ENCODE measurements at regions not wholly inside any gene's neighbourhood (a gene's known extent, or its start where the extent isn't known, plus 50 kb on each side); places are given as distances from the start of the nearest gene placed in this dataset.

GRCh38 chr10:20991526-20991925, 94.4 kb upstream of the NEBL start:
- 43 to 100% (median 90%) methylated on average over 1 of the region's 1 CpG; no CpG with 5 or more reads in 2 of the 10 experiments for WGBS, 10 experiments
- peaks cover 34 to 36% of the 10 kb centered on the region in 2 donors for H3K4me1 ChIP-seq (replicated peaks in 1 of 2)
- in situ Hi-C loops (cut with MboI; ENCODE audit: low pct_unique_long_range_greater_than_20kb in 2 of 9, low sequenced_read_pairs in 9 of 9, unreplicated experiment in 9 of 9), result no loop called here
- no peak overlapping the region for H3K4me3 ChIP-seq
- ATAC-seq (replicated peaks in 6 of 8), result no peak
- H3K27ac ChIP-seq, result no peak overlapping the region

DNA sequence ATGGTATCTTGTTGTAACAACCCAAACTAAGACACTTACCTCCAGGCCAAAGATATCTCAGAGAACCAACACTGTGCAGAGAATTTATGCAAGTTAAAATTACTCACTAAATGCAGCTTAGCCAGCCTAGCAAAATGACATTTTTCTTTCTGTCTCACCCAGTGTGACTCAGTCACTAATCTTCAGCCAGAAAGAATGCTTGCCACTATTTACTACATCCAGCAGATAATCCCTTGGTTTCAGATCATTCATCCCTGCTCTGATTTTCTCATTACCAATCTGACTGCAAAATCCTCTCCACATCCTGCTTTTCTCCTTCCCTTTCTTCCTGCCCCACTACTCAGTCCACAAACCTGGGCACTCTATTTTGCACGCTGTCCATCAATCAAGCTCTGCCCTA, 93.5 kb upstream of the NEBL start:
- in situ Hi-C loops (cut with MboI; ENCODE audit: low pct_unique_long_range_greater_than_20kb in 2 of 9, low sequenced_read_pairs in 9 of 9, unreplicated experiment in 9 of 9), result no loop called here
- peak in 5 of 8 experiments; percentile 54 to 74 (median 69) for ATAC-seq (replicated peaks in 6 of 8)

DNA sequence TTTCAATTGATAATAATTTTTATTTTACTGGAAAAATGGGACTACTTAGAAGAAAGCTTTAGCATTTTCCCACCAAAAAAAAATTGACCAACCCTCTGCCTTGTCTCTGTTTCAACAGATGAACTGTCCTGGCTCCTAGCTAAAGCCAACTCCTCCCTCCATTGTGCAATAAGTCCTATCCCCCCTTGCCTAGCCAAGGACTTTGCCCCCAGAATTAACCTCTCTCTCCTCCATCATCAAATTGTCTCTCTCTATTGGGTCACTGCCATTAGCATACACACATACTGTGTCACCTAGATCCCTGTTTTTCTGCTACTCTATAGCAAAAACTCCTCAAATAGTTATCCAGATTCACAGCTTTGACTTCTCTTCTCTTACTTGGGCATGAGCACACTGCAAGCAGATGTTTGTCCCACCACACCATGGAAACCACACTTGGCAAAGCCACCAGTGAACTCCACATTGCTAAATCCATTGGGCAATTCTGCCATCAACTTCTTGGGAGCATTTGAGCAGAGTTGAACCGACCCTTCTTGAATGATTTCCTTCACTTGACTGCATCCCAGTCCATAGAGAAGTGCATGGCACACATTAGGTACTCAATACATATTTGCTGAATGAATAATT, 91.4 kb upstream of the NEBL start:
- H3K27ac ChIP-seq, result no peak overlapping the region
- 0 to 100% (median 86%) methylated on average over 1 of the region's 1 CpG; no CpG with 5 or more reads in 7 of the 10 experiments for WGBS, 10 experiments
- peaks cover 10 to 15% of the 10 kb centered on the region in 2 donors for H3K4me1 ChIP-seq (replicated peaks in 1 of 2)
- no peak overlapping the region for H3K4me3 ChIP-seq
- no peak for ATAC-seq (replicated peaks in 6 of 8)
- in situ Hi-C loops (cut with MboI; ENCODE audit: low pct_unique_long_range_greater_than_20kb in 2 of 9, low sequenced_read_pairs in 9 of 9, unreplicated experiment in 9 of 9), result no loop called here

More for the DNA sequence above, 93.5 kb upstream of the NEBL start:
- Histone ChIP-seq H3K4me3 (no peak overlapping the region), H3K4me1 (replicated peaks in 1 of 2) (peaks cover 25 to 32% of the 10 kb centered on the region in 2 donors), H3K27ac (peak overlapping the region in 1 of 2 donors; percentile 50)
- WGBS, 10 experiments, result 13 to 100% (median 86%) methylated on average over 1 of the region's 1 CpG; no CpG with 5 or more reads in 3 of the 10 experiments

- no peak for ATAC-seq (replicated peaks in 6 of 8)
- Histone ChIP-seq H3K27ac (no peak overlapping the region), H3K4me3 (no peak overlapping the region), H3K4me1 (replicated peaks in 1 of 2) (peaks cover 9 to 13% of the 10 kb centered on the region in 2 donors)
- 33 to 100% (median 100%) methylated on average over 1 to 2 of the region's 2 CpGs; no CpG with 5 or more reads in 1 of the 10 experiments for WGBS, 10 experiments
- in situ Hi-C loops (cut with MboI; ENCODE audit: low pct_unique_long_range_greater_than_20kb in 2 of 9, low sequenced_read_pairs in 9 of 9, unreplicated experiment in 9 of 9), result no loop called here
These were observed 88.9 kb upstream of the NEBL start for GRCh38 chr10:20986049-20986448.

DNA sequence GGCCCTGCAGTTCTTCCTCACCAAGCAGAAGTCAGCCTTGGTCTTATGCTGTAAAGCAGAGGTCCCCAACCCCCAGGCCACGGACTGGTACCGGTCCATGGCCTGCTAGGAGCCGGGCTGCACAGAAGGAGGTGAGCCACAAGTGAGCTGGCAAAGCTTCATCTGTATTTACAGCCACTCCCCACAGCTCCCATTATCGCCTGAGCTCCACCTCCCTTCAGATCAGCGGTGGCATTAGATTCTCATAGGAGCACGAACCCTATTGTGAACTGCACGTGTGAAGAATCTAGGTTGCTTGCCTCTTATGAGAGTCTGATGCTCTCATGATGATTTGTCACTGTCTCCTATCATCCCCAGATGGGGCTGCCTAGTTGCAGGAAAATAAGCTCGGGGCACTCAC, 87.6 kb upstream of the NEBL start:
- in situ Hi-C loops (cut with MboI; ENCODE audit: low pct_unique_long_range_greater_than_20kb in 2 of 9, low sequenced_read_pairs in 9 of 9, unreplicated experiment in 9 of 9), result no loop called here
- 58 to 81% (median 73%) methylated on average over 2 to 6 of the region's 8 CpGs; no CpG with 5 or more reads in 5 of the 10 experiments for WGBS, 10 experiments
- Histone ChIP-seq H3K27ac (no peak overlapping the region), H3K4me3 (no peak overlapping the region), H3K4me1 (replicated peaks in 1 of 2) (peaks cover 4 to 5% of the 10 kb centered on the region in 2 donors)
- ATAC-seq (replicated peaks in 6 of 8), result peak in 5 of 8 experiments; percentile 74 to 89 (median 80)

DNA sequence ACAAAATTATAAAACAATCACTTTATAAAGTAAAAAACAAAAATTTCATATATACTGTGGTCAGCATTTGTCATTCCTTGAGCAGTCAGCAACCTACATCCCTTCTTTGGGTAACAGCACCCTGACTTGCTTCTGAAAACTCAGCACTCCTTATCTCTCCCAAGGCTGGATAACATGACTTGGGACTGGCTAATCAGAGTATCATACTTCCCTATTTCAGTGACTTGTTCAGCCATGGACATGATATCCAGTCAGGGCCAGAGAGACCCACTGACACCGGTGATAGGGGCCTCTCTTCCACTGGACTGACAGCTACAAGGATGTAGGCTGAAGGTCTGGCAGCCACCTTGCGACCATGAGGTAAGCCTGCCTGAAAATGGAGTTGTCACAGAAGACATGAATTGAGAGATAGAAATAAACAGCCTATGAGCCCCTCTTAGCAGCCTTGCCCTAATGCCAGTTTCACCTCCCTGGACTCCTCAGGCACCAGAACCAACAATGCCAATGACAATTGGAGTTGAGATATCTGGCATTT, 84.4 kb upstream of the NEBL start:
- 17 to 100% (median 100%) methylated on average over 1 to 2 of the region's 2 CpGs; no CpG with 5 or more reads in 4 of the 10 experiments for WGBS, 10 experiments
- H3K4me3 ChIP-seq, result no peak overlapping the region
- ATAC-seq (replicated peaks in 6 of 8), result no peak
- no peak overlapping the region for H3K27ac ChIP-seq
- in situ Hi-C loops (cut with MboI; ENCODE audit: low pct_unique_long_range_greater_than_20kb in 2 of 9, low sequenced_read_pairs in 9 of 9, unreplicated experiment in 9 of 9), result no loop called here
- peaks cover 0 to 3% of the 10 kb centered on the region in 2 donors for H3K4me1 ChIP-seq (replicated peaks in 1 of 2)

GRCh38 chr10:20978617-20979016, 81.5 kb upstream of the NEBL start:
- WGBS, 10 experiments, result 38 to 100% (median 94%) methylated on average over 1 to 5 of the region's 5 CpGs; no CpG with 5 or more reads in 1 of the 10 experiments
- no peak for ATAC-seq (replicated peaks in 6 of 8)
- Histone ChIP-seq H3K4me1 (replicated peaks in 1 of 2) (no peaks in the 10 kb centered on the region), H3K27ac (no peak overlapping the region), H3K4me3 (no peak overlapping the region)
- in situ Hi-C loops (cut with MboI; ENCODE audit: low pct_unique_long_range_greater_than_20kb in 2 of 9, low sequenced_read_pairs in 9 of 9, unreplicated experiment in 9 of 9), result no loop called here

GRCh38 chr10:20977300-20977699, 80.2 kb upstream of the NEBL start:
- ATAC-seq (replicated peaks in 6 of 8), result no peak
- Histone ChIP-seq H3K27ac (no peak overlapping the region), H3K4me3 (no peak overlapping the region), H3K4me1 (replicated peaks in 1 of 2) (peaks cover 0 to 3% of the 10 kb centered on the region in 2 donors)
- 29 to 100% (median 80%) methylated on average over 1 to 5 of the region's 5 CpGs; no CpG with 5 or more reads in 3 of the 10 experiments for WGBS, 10 experiments
- in situ Hi-C loops (cut with MboI; ENCODE audit: low pct_unique_long_range_greater_than_20kb in 2 of 9, low sequenced_read_pairs in 9 of 9, unreplicated experiment in 9 of 9), result no loop called here

GRCh38 chr10:20976891-20977290, 79.8 kb upstream of the NEBL start:
- no peak overlapping the region for H3K27ac ChIP-seq
- in situ Hi-C loops (cut with MboI; ENCODE audit: low pct_unique_long_range_greater_than_20kb in 2 of 9, low sequenced_read_pairs in 9 of 9, unreplicated experiment in 9 of 9), result no loop called here
- H3K4me3 ChIP-seq, result no peak overlapping the region
- no peak for ATAC-seq (replicated peaks in 6 of 8)
- 40 to 100% (median 85%) methylated on average over 1 to 3 of the region's 3 CpGs; no CpG with 5 or more reads in 2 of the 10 experiments for whole genome bisulfite sequencing, 10 experiments
- peaks cover 0 to 3% of the 10 kb centered on the region in 2 donors for H3K4me1 ChIP-seq (replicated peaks in 1 of 2)

DNA sequence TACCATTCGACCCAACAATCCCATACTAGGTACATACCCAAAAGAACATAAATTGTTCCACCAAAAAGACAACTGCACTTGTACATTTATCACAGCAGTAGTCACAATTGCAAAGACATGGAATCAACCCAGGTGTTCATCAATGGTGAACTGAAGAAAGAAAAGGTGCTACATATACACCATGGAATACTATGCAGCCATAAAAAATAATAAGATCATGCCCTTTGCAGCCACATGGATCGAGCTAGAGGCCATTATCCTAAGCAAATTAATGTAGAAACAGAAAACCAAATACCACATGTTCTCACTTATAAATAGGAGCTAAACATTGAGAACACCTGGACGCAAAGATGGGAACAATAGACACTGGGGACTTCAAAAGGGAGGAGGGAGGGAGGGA, 79.3 kb upstream of the NEBL start:
- 0 to 100% (median 89%) methylated on average over 1 to 3 of the region's 3 CpGs for WGBS, 10 experiments
- Histone ChIP-seq H3K4me3 (no peak overlapping the region), H3K27ac (no peak overlapping the region), H3K4me1 (replicated peaks in 1 of 2) (peaks cover 0 to 3% of the 10 kb centered on the region in 2 donors)
- in situ Hi-C loops (cut with MboI; ENCODE audit: low pct_unique_long_range_greater_than_20kb in 2 of 9, low sequenced_read_pairs in 9 of 9, unreplicated experiment in 9 of 9), result no loop called here
- ATAC-seq (replicated peaks in 6 of 8), result no peak

DNA sequence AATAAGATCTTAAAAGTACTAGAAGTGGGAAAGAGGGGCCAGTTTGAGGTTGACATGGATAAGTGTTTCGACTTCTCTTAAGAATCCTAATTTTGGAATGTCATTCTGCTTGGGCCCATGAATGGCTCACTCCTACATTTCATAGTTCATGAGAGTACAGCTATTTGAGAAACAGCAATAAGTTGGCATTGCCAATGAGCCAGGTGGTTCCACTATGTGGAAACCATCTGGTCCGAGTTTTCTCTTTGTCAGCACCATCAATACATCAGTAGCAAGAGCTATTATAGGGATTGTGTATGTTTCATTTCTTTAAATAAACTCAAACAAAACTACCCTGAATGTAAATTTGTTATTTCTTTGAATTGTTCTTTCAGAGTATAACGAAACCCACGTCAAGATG, 78.1 kb upstream of the NEBL start:
- in situ Hi-C loops (cut with MboI; ENCODE audit: low pct_unique_long_range_greater_than_20kb in 2 of 9, low sequenced_read_pairs in 9 of 9, unreplicated experiment in 9 of 9), result no loop called here
- Histone ChIP-seq H3K27ac (no peak overlapping the region), H3K4me1 (replicated peaks in 1 of 2) (peaks cover 0 to 3% of the 10 kb centered on the region in 2 donors), H3K4me3 (no peak overlapping the region)
- ATAC-seq (replicated peaks in 6 of 8), result no peak
- WGBS, 10 experiments, result 42 to 100% (median 83%) methylated on average over 1 to 4 of the region's 4 CpGs

DNA sequence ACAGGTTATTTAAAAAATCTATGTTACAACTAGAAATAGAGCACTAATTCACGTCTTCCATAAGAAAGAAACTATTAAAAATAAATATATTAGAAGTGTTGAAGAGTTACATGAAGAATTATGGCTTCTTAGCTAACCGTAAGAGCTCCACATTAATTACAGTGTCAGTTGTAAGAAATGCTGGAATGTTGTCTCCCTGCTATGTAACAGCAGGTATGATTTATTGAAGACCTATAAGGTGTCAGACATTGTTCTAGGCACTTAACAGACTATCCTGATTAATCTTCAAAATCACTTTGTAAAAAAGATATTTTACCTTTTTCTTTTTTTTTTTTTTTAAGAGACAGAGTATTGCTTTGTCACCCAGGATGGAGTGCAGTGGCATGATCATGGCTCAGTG, 75.8 kb upstream of the NEBL start:
- WGBS, 10 experiments, result 25 to 79% (median 35%) methylated on average over 1 to 2 of the region's 2 CpGs
- in situ Hi-C loops (cut with MboI; ENCODE audit: low pct_unique_long_range_greater_than_20kb in 2 of 9, low sequenced_read_pairs in 9 of 9, unreplicated experiment in 9 of 9), result no loop called here

GRCh38 chr10:20971901-20972300, 74.8 kb upstream of the NEBL start:
- no peak overlapping the region for H3K27ac ChIP-seq
- no peak for ATAC-seq (replicated peaks in 6 of 8)
- WGBS, 10 experiments, result 31 to 100% (median 80%) methylated on average over 1 to 3 of the region's 3 CpGs; no CpG with 5 or more reads in 1 of the 10 experiments
- H3K4me3 ChIP-seq, result no peak overlapping the region
- H3K4me1 ChIP-seq (replicated peaks in 1 of 2), result peaks cover 0 to 3% of the 10 kb centered on the region in 2 donors
- in situ Hi-C loops (cut with MboI; ENCODE audit: low pct_unique_long_range_greater_than_20kb in 2 of 9, low sequenced_read_pairs in 9 of 9, unreplicated experiment in 9 of 9), result no loop called here

More for the DNA sequence above, 75.8 kb upstream of the NEBL start:
- peaks cover 0 to 3% of the 10 kb centered on the region in 2 donors for H3K4me1 ChIP-seq (replicated peaks in 1 of 2)
- no peak overlapping the region for H3K27ac ChIP-seq
- H3K4me3 ChIP-seq, result no peak overlapping the region
- peak in 5 of 8 experiments; percentile 70 to 99 (median 98) for ATAC-seq (replicated peaks in 6 of 8)
